ENCODE measurements at regions not wholly inside any gene's neighbourhood (a gene's known extent, or its start where the extent isn't known, plus 50 kb on each side); places are given as distances from the start of the nearest gene placed in this dataset.

- Histone ChIP-seq H3K4me3 (IDR thresholded peaks at IDR 0.05; ENCODE audit: insufficient read depth, low read depth, low read length) (no peak overlapping the region), H3K4me1 (ENCODE audit: low read depth, poor library complexity, severe bottlenecking) (no peaks in the 10 kb centered on the region), H4K20me1 (ENCODE audit: insufficient read depth) (no peaks in the 10 kb centered on the region), H3K79me2 (ENCODE audit: insufficient read depth, low read depth) (no peaks in the 10 kb centered on the region), H3K9ac (no peak overlapping the region), H3K4me2 (no peak overlapping the region), H3K36me3 (ENCODE audit: insufficient read depth) (no peaks in the 10 kb centered on the region), H3K27me3 (ENCODE audit: insufficient read depth, low read depth) (no peaks in the 10 kb centered on the region), H3K27ac (no peak overlapping the region), H2AFZ (ENCODE audit: low read depth) (no peak overlapping the region)
- TF ChIP-seq, protein P1, sequence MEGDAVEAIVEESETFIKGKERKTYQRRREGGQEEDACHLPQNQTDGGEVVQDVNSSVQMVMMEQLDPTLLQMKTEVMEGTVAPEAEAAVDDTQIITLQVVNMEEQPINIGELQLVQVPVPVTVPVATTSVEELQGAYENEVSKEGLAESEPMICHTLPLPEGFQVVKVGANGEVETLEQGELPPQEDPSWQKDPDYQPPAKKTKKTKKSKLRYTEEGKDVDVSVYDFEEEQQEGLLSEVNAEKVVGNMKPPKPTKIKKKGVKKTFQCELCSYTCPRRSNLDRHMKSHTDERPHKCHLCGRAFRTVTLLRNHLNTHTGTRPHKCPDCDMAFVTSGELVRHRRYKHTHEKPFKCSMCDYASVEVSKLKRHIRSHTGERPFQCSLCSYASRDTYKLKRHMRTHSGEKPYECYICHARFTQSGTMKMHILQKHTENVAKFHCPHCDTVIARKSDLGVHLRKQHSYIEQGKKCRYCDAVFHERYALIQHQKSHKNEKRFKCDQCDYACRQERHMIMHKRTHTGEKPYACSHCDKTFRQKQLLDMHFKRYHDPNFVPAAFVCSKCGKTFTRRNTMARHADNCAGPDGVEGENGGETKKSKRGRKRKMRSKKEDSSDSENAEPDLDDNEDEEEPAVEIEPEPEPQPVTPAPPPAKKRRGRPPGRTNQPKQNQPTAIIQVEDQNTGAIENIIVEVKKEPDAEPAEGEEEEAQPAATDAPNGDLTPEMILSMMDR (conservative IDR thresholded peaks at IDR 0.05; ENCODE audit: low read depth, low read length), result no peak
These were observed 100.2 kb upstream of the GREM2 start for GRCh38 chr1:240712014-240712731.

- Histone ChIP-seq H3K4me3 (IDR thresholded peaks at IDR 0.05; ENCODE audit: insufficient read depth, low read depth, low read length) (no peak overlapping the region), H2AFZ (ENCODE audit: low read depth) (no peak overlapping the region), H4K20me1 (ENCODE audit: insufficient read depth) (no peaks in the 10 kb centered on the region), H3K27me3 (ENCODE audit: insufficient read depth, low read depth) (no peaks in the 10 kb centered on the region), H3K4me2 (no peak overlapping the region), H3K9ac (no peak overlapping the region), H3K27ac (no peak overlapping the region), H3K36me3 (ENCODE audit: insufficient read depth) (no peaks in the 10 kb centered on the region), H3K79me2 (ENCODE audit: insufficient read depth, low read depth) (no peaks in the 10 kb centered on the region), H3K4me1 (ENCODE audit: low read depth, poor library complexity, severe bottlenecking) (no peaks in the 10 kb centered on the region)
- TF ChIP-seq, protein P1 (conservative IDR thresholded peaks at IDR 0.05; ENCODE audit: low read depth, low read length), result no peak
These were observed 99.1 kb upstream of the GREM2 start for GRCh38 chr1:240711020-240711419.

- no peak overlapping the region for H3K4me3 ChIP-seq (IDR thresholded peaks at IDR 0.05; ENCODE audit: insufficient read depth, low read depth, low read length)
- H2AFZ ChIP-seq (ENCODE audit: low read depth), result no peak overlapping the region
- no peak overlapping the region for H3K4me2 ChIP-seq
- TF ChIP-seq, protein P1 (conservative IDR thresholded peaks at IDR 0.05; ENCODE audit: low read depth, low read length), result no peak
- no peaks in the 10 kb centered on the region for H3K27me3 ChIP-seq (ENCODE audit: insufficient read depth, low read depth)
- no peaks in the 10 kb centered on the region for H3K4me1 ChIP-seq (ENCODE audit: low read depth, poor library complexity, severe bottlenecking)
- H4K20me1 ChIP-seq (ENCODE audit: insufficient read depth), result no peaks in the 10 kb centered on the region
- no peaks in the 10 kb centered on the region for H3K79me2 ChIP-seq (ENCODE audit: insufficient read depth, low read depth)
- no peak overlapping the region for H3K9ac ChIP-seq
- no peaks in the 10 kb centered on the region for H3K36me3 ChIP-seq (ENCODE audit: insufficient read depth)
- no peak overlapping the region for H3K27ac ChIP-seq
These were observed 97.7 kb upstream of the GREM2 start for GRCh38 chr1:240709676-240710075.

DNA sequence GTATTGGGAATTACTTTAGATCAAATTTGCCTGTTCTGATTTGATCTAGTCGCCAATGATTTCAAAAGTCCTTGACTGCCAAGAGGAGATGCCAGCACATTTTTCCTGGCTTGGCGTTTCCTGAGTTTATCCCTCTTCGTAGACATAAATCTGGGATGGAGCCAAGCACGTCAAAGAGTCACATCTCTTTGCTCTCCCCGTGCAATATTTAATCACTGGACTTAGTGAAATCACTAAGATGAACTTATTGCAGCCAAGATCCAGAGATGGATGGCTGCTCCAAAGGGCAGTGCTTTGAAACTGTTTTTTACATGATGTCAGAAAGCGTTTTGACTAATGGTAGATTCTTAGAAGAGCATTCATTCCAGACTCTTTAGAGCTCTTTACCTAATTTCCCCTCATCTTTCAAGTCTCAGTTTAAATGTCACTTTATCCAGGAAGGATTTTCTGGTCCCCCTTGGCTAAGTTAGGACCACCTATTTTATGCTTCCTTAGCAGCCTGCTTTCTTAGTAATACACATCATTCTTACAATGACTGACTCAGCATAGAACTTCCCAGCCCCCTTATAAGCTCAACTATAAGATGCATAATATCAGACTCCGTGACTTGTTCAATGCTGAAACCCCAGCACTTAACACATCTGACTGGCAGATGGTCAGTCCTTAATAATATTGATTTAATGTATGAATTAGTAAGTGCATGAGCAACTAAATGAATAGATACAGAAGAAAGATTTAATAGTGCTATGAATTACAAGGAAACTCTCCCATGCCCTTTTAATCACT, 94.4 kb upstream of the GREM2 start:
- Histone ChIP-seq H3K4me3 (IDR thresholded peaks at IDR 0.05; ENCODE audit: insufficient read depth, low read depth, low read length) (no peak overlapping the region), H2AFZ (ENCODE audit: low read depth) (no peak overlapping the region), H4K20me1 (ENCODE audit: insufficient read depth) (no peaks in the 10 kb centered on the region), H3K27me3 (ENCODE audit: insufficient read depth, low read depth) (no peaks in the 10 kb centered on the region), H3K4me2 (no peak overlapping the region), H3K9ac (no peak overlapping the region), H3K36me3 (ENCODE audit: insufficient read depth) (no peaks in the 10 kb centered on the region), H3K4me1 (ENCODE audit: low read depth, poor library complexity, severe bottlenecking) (no peaks in the 10 kb centered on the region), H3K27ac (no peak overlapping the region), H3K79me2 (ENCODE audit: insufficient read depth, low read depth) (no peaks in the 10 kb centered on the region)
- TF ChIP-seq, protein P1 (conservative IDR thresholded peaks at IDR 0.05; ENCODE audit: low read depth, low read length), result no peak
